ENCODE measurements at regions not wholly inside any gene's neighbourhood (a gene's known extent, or its start where the extent isn't known, plus 50 kb on each side); places are given as distances from the start of the nearest gene placed in this dataset.

DNA sequence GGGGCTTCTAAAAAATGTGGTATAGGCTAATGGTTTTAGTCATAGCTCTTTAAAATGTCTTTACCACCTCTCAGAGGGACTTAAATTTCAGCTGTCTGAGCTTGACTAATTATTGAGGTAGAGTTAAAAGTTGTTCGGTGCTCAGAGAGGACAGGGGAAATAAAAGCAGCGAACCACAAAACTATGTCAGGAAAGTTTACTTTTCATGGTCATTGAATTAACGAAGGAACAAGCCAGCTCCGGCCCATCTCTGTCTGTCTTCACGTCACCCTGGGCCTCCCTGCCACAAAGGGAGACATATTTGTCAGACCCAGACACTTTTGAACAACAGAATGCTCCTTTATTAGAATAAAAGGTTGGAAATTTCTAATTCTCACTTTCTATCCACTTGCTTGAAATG, 98.8 kb upstream of the EFNA5 start:
- TF ChIP-seq EZH2 (IDR thresholded peaks at IDR 0.05; ENCODE audit: borderline replicate concordance, control insufficient read depth, low read depth, low read length) (no peak), YY1 (IDR thresholded peaks at IDR 0.05; ENCODE audit: low read depth, low read length) (no peak), RFX5 (IDR thresholded peaks at IDR 0.05; ENCODE audit: low read depth, low read length) (no peak), ZNF384 (IDR thresholded peaks at IDR 0.05; ENCODE audit: borderline replicate concordance, low read depth, low read length) (no peak), CBX5 (IDR thresholded peaks at IDR 0.05; ENCODE audit: low read depth) (no peak), NR2C1 (IDR thresholded peaks at IDR 0.05) (no peak), SMC3 (IDR thresholded peaks at IDR 0.05; ENCODE audit: borderline replicate concordance, low read length) (no peak), POLR2AphosphoS5 (IDR thresholded peaks at IDR 0.05; ENCODE audit: low read length) (no peak), ZNF24 (IDR thresholded peaks at IDR 0.05) (no peak), CHD4 (IDR thresholded peaks at IDR 0.05) (no peak), HDAC6 (IDR thresholded peaks at IDR 0.05; ENCODE audit: unreplicated experiment) (no peak)
- TF ChIP-seq, protein P1, sequence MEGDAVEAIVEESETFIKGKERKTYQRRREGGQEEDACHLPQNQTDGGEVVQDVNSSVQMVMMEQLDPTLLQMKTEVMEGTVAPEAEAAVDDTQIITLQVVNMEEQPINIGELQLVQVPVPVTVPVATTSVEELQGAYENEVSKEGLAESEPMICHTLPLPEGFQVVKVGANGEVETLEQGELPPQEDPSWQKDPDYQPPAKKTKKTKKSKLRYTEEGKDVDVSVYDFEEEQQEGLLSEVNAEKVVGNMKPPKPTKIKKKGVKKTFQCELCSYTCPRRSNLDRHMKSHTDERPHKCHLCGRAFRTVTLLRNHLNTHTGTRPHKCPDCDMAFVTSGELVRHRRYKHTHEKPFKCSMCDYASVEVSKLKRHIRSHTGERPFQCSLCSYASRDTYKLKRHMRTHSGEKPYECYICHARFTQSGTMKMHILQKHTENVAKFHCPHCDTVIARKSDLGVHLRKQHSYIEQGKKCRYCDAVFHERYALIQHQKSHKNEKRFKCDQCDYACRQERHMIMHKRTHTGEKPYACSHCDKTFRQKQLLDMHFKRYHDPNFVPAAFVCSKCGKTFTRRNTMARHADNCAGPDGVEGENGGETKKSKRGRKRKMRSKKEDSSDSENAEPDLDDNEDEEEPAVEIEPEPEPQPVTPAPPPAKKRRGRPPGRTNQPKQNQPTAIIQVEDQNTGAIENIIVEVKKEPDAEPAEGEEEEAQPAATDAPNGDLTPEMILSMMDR (IDR thresholded peaks at IDR 0.05 in 2 of 3, conservative IDR thresholded peaks at IDR 0.05 in 1 of 3; ENCODE audit: control insufficient read depth in 2 of 3, extremely low read depth in 1 of 3, insufficient read depth in 1 of 3, low read depth in 3 of 3, low read length in 3 of 3) = no peak
- TF ChIP-seq, protein P2, sequence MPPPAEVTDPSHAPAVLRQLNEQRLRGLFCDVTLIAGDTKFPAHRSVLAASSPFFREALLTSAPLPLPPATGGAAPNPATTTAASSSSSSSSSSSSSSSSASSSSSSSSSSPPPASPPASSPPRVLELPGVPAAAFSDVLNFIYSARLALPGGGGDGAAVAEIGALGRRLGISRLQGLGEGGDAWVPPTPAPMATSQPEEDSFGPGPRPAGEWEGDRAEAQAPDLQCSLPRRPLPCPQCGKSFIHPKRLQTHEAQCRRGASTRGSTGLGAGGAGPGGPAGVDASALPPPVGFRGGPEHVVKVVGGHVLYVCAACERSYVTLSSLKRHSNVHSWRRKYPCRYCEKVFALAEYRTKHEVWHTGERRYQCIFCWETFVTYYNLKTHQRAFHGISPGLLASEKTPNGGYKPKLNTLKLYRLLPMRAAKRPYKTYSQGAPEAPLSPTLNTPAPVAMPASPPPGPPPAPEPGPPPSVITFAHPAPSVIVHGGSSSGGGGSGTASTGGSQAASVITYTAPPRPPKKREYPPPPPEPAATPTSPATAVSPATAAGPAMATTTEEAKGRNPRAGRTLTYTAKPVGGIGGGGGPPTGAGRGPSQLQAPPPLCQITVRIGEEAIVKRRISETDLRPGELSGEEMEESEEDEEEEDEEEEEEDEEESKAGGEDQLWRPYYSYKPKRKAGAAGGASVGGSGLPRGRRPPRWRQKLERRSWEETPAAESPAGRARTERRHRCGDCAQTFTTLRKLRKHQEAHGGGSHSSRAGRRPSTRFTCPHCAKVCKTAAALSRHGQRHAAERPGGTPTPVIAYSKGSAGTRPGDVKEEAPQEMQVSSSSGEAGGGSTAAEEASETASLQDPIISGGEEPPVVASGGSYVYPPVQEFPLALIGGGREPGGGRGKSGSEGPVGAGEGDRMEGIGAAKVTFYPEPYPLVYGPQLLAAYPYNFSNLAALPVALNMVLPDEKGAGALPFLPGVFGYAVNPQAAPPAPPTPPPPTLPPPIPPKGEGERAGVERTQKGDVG (CRISPR knock-in tag; IDR thresholded peaks at IDR 0.05) = no peak

All from GM12878 (cell line).